ENCODE measurements at regions not wholly inside any gene's neighbourhood (a gene's known extent, or its start where the extent isn't known, plus 50 kb on each side); places are given as distances from the start of the nearest gene placed in this dataset.

GRCh38 chr6:144466716-144467115 lies 181.6 kb downstream of the UTRN start:
- no peak for TF ChIP-seq CTCF (IDR thresholded peaks at IDR 0.05; ENCODE audit: low read length)
- no peak for TF ChIP-seq EZH2phosphoT487 (IDR thresholded peaks at IDR 0.05; ENCODE audit: low read length)
